Activated CD4-positive, CD25-positive, alpha-beta regulatory T cell (primary cell): ENCODE measurements at regions not wholly inside any gene's neighbourhood (a gene's known extent, or its start where the extent isn't known, plus 50 kb on each side); places are given as distances from the start of the nearest gene placed in this dataset.
"Not testable (repeated sequence)": the region's sequence is repeated elsewhere in the genome, so short reads cannot be mapped to it uniquely, and the experiment has no call there.

Source experiments
- DNase-seq, 4 experiments: peaks; one replicate each; lab custom pipeline; 2025; lab: John Stamatoyannopoulos, UW

GRCh38 chr2:240191001-240191400 is 50.5 kb upstream of the OTOS start:
- no peak for DNase-seq

- no peak for DNase-seq
Observed at GRCh38 chr2:240192661-240193060, 52.2 kb upstream of the OTOS start.

- DNase-seq: not testable (repeated sequence)
Observed at GRCh38 chr2:240194341-240194762, 53.9 kb upstream of the OTOS start.

GRCh38 chr2:240195316-240195861 is 54.9 kb upstream of the OTOS start:
- no peak for DNase-seq

- no peak for DNase-seq
Observed at GRCh38 chr2:240196716-240197461, 56.4 kb upstream of the OTOS start.

GRCh38 chr2:240197462-240198139 is 57.1 kb upstream of the OTOS start:
- DNase-seq: no peak

- DNase-seq: no peak
Observed at GRCh38 chr2:240198226-240198625, 57.8 kb upstream of the OTOS start.

GRCh38 chr2:240199133-240199870 is 58.8 kb upstream of the OTOS start:
- DNase-seq: no peak

- DNase-seq: no peak
Observed at GRCh38 chr2:240200230-240201051, 60.0 kb upstream of the OTOS start.

- no peak for DNase-seq
Observed at GRCh38 chr2:240201866-240202265, 61.4 kb upstream of the OTOS start.

- no peak for DNase-seq
Observed at GRCh38 chr2:240202586-240202985, 62.1 kb upstream of the OTOS start.

GRCh38 chr2:240203031-240203787 is 62.8 kb upstream of the OTOS start:
- no peak for DNase-seq

GRCh38 chr2:240203788-240204270 is 63.4 kb upstream of the OTOS start:
- no peak for DNase-seq

- no peak for DNase-seq
Observed at GRCh38 chr2:240204431-240205276, 64.2 kb upstream of the OTOS start.

GRCh38 chr2:240205348-240205747 is 64.9 kb upstream of the OTOS start:
- peak in 1 of 4 experiments; percentile 37 for DNase-seq

GRCh38 chr2:240205772-240206171 is 65.3 kb upstream of the OTOS start:
- no peak for DNase-seq

GRCh38 chr2:240206630-240207029 is 66.2 kb upstream of the OTOS start:
- DNase-seq: no peak

- DNase-seq: no peak
Observed at GRCh38 chr2:240207661-240208060, 67.2 kb upstream of the OTOS start.

GRCh38 chr2:240208096-240208495 is 67.6 kb upstream of the OTOS start:
- no peak for DNase-seq
